ENCODE measurements at regions not wholly inside any gene's neighbourhood (a gene's known extent, or its start where the extent isn't known, plus 50 kb on each side); places are given as distances from the start of the nearest gene placed in this dataset.

- no peaks in the 10 kb centered on the region for H3K36me3 ChIP-seq (ENCODE audit: control insufficient read depth, insufficient read depth, low read length)
- TF ChIP-seq SMC3 (IDR thresholded peaks at IDR 0.05; ENCODE audit: low read depth, low read length) (no peak), MAZ (IDR thresholded peaks at IDR 0.05; ENCODE audit: borderline replicate concordance, low read depth, low read length) (no peak), RCOR1 (IDR thresholded peaks at IDR 0.05; ENCODE audit: insufficient replicate concordance, low read length) (no peak), POLR2A (IDR thresholded peaks at IDR 0.05; ENCODE audit: low read depth, low read length) (no peak), USF2 (IDR thresholded peaks at IDR 0.05; ENCODE audit: low read depth, low read length) (no peak), ELK1 (IDR thresholded peaks at IDR 0.05; ENCODE audit: borderline replicate concordance, low read depth, low read length) (no peak), NFE2L2 (IDR thresholded peaks at IDR 0.05; ENCODE audit: low read depth, low read length) (no peak), CEBPB (IDR thresholded peaks at IDR 0.05; ENCODE audit: low read depth, low read length) (no peak), CTCF (conservative IDR thresholded peaks at IDR 0.05; ENCODE audit: low read depth, low read length) (no peak), MAFK (IDR thresholded peaks at IDR 0.05; ENCODE audit: low read depth, low read length) (no peak), RAD21 (IDR thresholded peaks at IDR 0.05; ENCODE audit: low read length) (no peak), BHLHE40 (IDR thresholded peaks at IDR 0.05; ENCODE audit: low read depth, low read length) (no peak), FOS (IDR thresholded peaks at IDR 0.05; ENCODE audit: low read depth, low read length) (no peak)
- no peak overlapping the region for H3K14ac ChIP-seq (replicated peaks; ENCODE audit: low read depth, low read length)
- no peak overlapping the region for H2AK9ac ChIP-seq (replicated peaks; ENCODE audit: low read depth, low read length, poor library complexity)
- H3K27ac ChIP-seq (ENCODE audit: insufficient read depth, low read length), result no peak overlapping the region
- peaks cover 2% of the 10 kb centered on the region; the same call in 1 of the 2 replicates for H3K4me1 ChIP-seq (ENCODE audit: control insufficient read depth, insufficient read depth, low read length)
- H2BK20ac ChIP-seq (ENCODE audit: low read depth, low read length), result no peak overlapping the region
- H3K23ac ChIP-seq (ENCODE audit: low read depth, low read length), result no peak overlapping the region
- in situ Hi-C loops (cut with MboI; ENCODE audit: low sequenced_read_pairs), result loop anchor here (25.0 kb wide), 1 partner anchor 101 kb away; no protein-coding TSS in a partner anchor
- H3K4me3 ChIP-seq (ENCODE audit: insufficient read depth, low read depth, low read length), result no peak overlapping the region
- H3K9me3 ChIP-seq (ENCODE audit: control insufficient read depth, insufficient read depth, low read length), result no peaks in the 10 kb centered on the region
- no peak overlapping the region for H2BK5ac ChIP-seq (ENCODE audit: low read depth, low read length, poor library complexity, severe bottlenecking)
- H4K91ac ChIP-seq (ENCODE audit: insufficient read depth, low read depth, low read length), result no peak overlapping the region
- no peaks in the 10 kb centered on the region for H3K9me1 ChIP-seq (ENCODE audit: insufficient read depth, low read length)
- no peak overlapping the region for H2BK15ac ChIP-seq (ENCODE audit: low read depth, low read length)
- no peak overlapping the region for H2AFZ ChIP-seq (replicated peaks; ENCODE audit: low read length, poor library complexity)
- CTCF ChIA-PET, result no interaction called here
- H4K20me1 ChIP-seq (ENCODE audit: insufficient read depth, low read length), result no peaks in the 10 kb centered on the region
- POLR2A ChIA-PET (ENCODE audit: unreplicated experiment), result interaction anchor here (1.2 kb wide), 1 partner anchor 18 kb away, joined by 3 read pairs; no protein-coding TSS in a partner anchor
- intact Hi-C loops (cut with micrococcal nuclease), result no loop called here
- H3K56ac ChIP-seq (ENCODE audit: extremely low read depth, insufficient read depth, low read length), result no peak overlapping the region
- H4K5ac ChIP-seq (ENCODE audit: low read depth, low read length), result no peak overlapping the region
- no peak overlapping the region for H3K4ac ChIP-seq (ENCODE audit: low read depth, low read length)
- BruUV-seq (replicated peaks), result no TSS peak
- H2AK5ac ChIP-seq (ENCODE audit: low read depth, low read length), result no peak overlapping the region
- no peak overlapping the region for H3K9ac ChIP-seq (ENCODE audit: low read depth, low read length)
- ATAC-seq (ENCODE audit: low read depth) (no peak), DNase-seq (no peak)
- no peak overlapping the region for H4K8ac ChIP-seq (ENCODE audit: low read depth in 2 of 2, low read length in 2 of 2)
- dilution Hi-C loops (cut with HindIII; ENCODE audit: low sequenced_read_pairs, unreplicated experiment), result no loop called here
- H3K18ac ChIP-seq (ENCODE audit: low read depth, low read length), result no peak overlapping the region
- no peak overlapping the region for H2BK120ac ChIP-seq (ENCODE audit: low read depth, low read length)
- H3K27me3 ChIP-seq (ENCODE audit: control insufficient read depth, insufficient read depth, low read length), result no peaks in the 10 kb centered on the region
- no peak overlapping the region for H3K4me2 ChIP-seq (ENCODE audit: low read depth, low read length)
- no CpG with 5 or more reads among the region's 2 CpGs for WGBS, 2 experiments (ENCODE audit: extremely low coverage in 2 of 2, insufficient read length in 1 of 2)
- no peaks in the 10 kb centered on the region for H3K79me1 ChIP-seq (ENCODE audit: low read depth in 1 of 2, low read length in 2 of 2)
These were observed 71.9 kb upstream of the WDR1 start for GRCh38 chr4:10188400-10189004.
